ENCODE measurements at regions not wholly inside any gene's neighbourhood (a gene's known extent, or its start where the extent isn't known, plus 50 kb on each side); places are given as distances from the start of the nearest gene placed in this dataset.

GRCh38 chr20:63114693-63115311 is 101.1 kb downstream of the YTHDF1 start:
- no peak for TF ChIP-seq CTCF (IDR thresholded peaks at IDR 0.05)
- H3K4me3 ChIP-seq = no peak overlapping the region
- DNase-seq (ENCODE audit: low spot score) = no peak
- H3K27ac ChIP-seq = no peak overlapping the region

- no peak for TF ChIP-seq CTCF (IDR thresholded peaks at IDR 0.05)
- Histone ChIP-seq H3K4me3 (no peak overlapping the region), H3K27ac (no peak overlapping the region)
- no peak for DNase-seq (ENCODE audit: low spot score)
Measured at GRCh38 chr20:63114006-63114692, 101.8 kb downstream of the YTHDF1 start.

GRCh38 chr20:63112491-63113219 is 103.3 kb downstream of the YTHDF1 start:
- Histone ChIP-seq H3K4me3 (no peak overlapping the region), H3K27ac (no peak overlapping the region)
- TF ChIP-seq CTCF (IDR thresholded peaks at IDR 0.05) = no peak
- no peak for DNase-seq (ENCODE audit: low spot score)

- DNase-seq (ENCODE audit: low spot score) = no peak
- H3K4me3 ChIP-seq = no peak overlapping the region
- TF ChIP-seq CTCF (IDR thresholded peaks at IDR 0.05) = no peak
- no peak overlapping the region for H3K27ac ChIP-seq
Measured at GRCh38 chr20:63108247-63108646, 101.5 kb upstream of the BHLHE23 start.

- no peak for DNase-seq (ENCODE audit: low spot score)
- TF ChIP-seq CTCF (IDR thresholded peaks at IDR 0.05) = no peak
- no peak overlapping the region for H3K27ac ChIP-seq
- no peak overlapping the region for H3K4me3 ChIP-seq
Measured at GRCh38 chr20:63107449-63108200, 100.9 kb upstream of the BHLHE23 start.

GRCh38 chr20:63106765-63107448 is 100.1 kb upstream of the BHLHE23 start:
- Histone ChIP-seq H3K27ac (no peak overlapping the region), H3K4me3 (no peak overlapping the region)
- no peak for DNase-seq (ENCODE audit: low spot score)
- TF ChIP-seq CTCF (IDR thresholded peaks at IDR 0.05) = no peak
